CD4-positive, CD25-positive, alpha-beta regulatory T cell (primary cell): ENCODE measurements at regions not wholly inside any gene's neighbourhood (a gene's known extent, or its start where the extent isn't known, plus 50 kb on each side); places are given as distances from the start of the nearest gene placed in this dataset.

Experiments used
- ATAC-seq, 2 donors: fragments of 150-1000 bp; cut with Tn5 transposase; one replicate each; pipeline ENCODE4 v1.10.0; 2021; ENCODE audit warnings: low read depth in 2 of 2, moderate number of reproducible peaks in 2 of 2, moderate library complexity in 1 of 2
- DNase-seq, 3 donors: peaks; one replicate each; pipeline versions ENCODE4 v3.0.0 to v3.0.0-alpha.2; 2012 to 2022; ENCODE audit warnings: mixed read lengths in 1 of 3
- H3K27ac ChIP-seq: one replicate; pipeline ENCODE4 v1.7.0; 2013; ENCODE audit warnings: mild to moderate bottlenecking, low read length; ENCODE audit not compliant: insufficient read depth, poor library complexity, severe bottlenecking
- H3K27me3 ChIP-seq: one replicate; pipeline ENCODE4 v1.7.0; 2013; ENCODE audit warnings: low read length; ENCODE audit not compliant: control insufficient read depth, insufficient read depth
- H3K36me3 ChIP-seq: one replicate; pipeline ENCODE4 v1.7.0; 2013; ENCODE audit warnings: mild to moderate bottlenecking, low read length, moderate library complexity; ENCODE audit not compliant: control insufficient read depth, insufficient read depth
- H3K4me1 ChIP-seq: 2 replicates; pipeline ENCODE4 v1.7.0; 2013; ENCODE audit warnings: mild to moderate bottlenecking, low read length; ENCODE audit not compliant: insufficient read depth, control insufficient read depth, poor library complexity, severe bottlenecking
- H3K4me3 ChIP-seq: one replicate; pipeline ENCODE4 v1.7.0; 2013; ENCODE audit warnings: low read depth, mild to moderate bottlenecking, low read length, moderate library complexity
- H3K9me3 ChIP-seq, 2 experiments: 1 replicate in 1 of 2; 2 replicates in 1 of 2; pipeline ENCODE4 v1.7.0; 2013; ENCODE audit warnings: low read length in 2 of 2, mild to moderate bottlenecking in 1 of 2, moderate library complexity in 1 of 2; ENCODE audit not compliant: control insufficient read depth in 2 of 2
- H3K27ac Mint-ChIP-seq, 3 donors: one replicate each; pipeline ENCODE4 v1.8.0; 2020 to 2022; ENCODE audit warnings: mild to moderate bottlenecking in 3 of 3, mixed read lengths in 3 of 3, moderate library complexity in 2 of 3
- H3K27me3 Mint-ChIP-seq: one replicate; pipeline ENCODE4 v1.8.0; 2022; ENCODE audit warnings: mild to moderate bottlenecking, mixed read lengths
- H3K36me3 Mint-ChIP-seq: one replicate; pipeline ENCODE4 v1.8.0; 2020; ENCODE audit warnings: mixed read lengths
- H3K4me1 Mint-ChIP-seq, 4 donors: one replicate each; pipeline ENCODE4 v1.8.0; 2020 to 2022; ENCODE audit warnings: mixed read lengths in 4 of 4, mild to moderate bottlenecking in 1 of 4
- H3K4me3 Mint-ChIP-seq, 4 donors: one replicate each; pipeline ENCODE4 v1.8.0; 2020 to 2022; ENCODE audit warnings: mild to moderate bottlenecking in 4 of 4, mixed read lengths in 4 of 4, moderate library complexity in 3 of 4
- H3K9me3 Mint-ChIP-seq, 7 donors: one replicate each; pipeline ENCODE4 v1.8.0; 2020 to 2022; ENCODE audit warnings: mixed read lengths in 7 of 7, mild to moderate bottlenecking in 3 of 7, moderate library complexity in 2 of 7

- no peaks in the 10 kb centered on the region for H3K4me1 Mint-ChIP-seq
- H3K27me3 Mint-ChIP-seq = peaks cover 4% of the 10 kb centered on the region
- H3K36me3 ChIP-seq = no peaks in the 10 kb centered on the region
- no peaks in the 10 kb centered on the region for H3K4me1 ChIP-seq
- H3K27ac Mint-ChIP-seq = no peak overlapping the region
- no peaks in the 10 kb centered on the region for H3K9me3 ChIP-seq
- no peak overlapping the region for H3K4me3 ChIP-seq
- no peaks in the 10 kb centered on the region for H3K36me3 Mint-ChIP-seq
- DNase-seq = no peak
- no peak for ATAC-seq
- no peaks in the 10 kb centered on the region for H3K9me3 Mint-ChIP-seq
- no peak overlapping the region for H3K27ac ChIP-seq
- no peak overlapping the region for H3K4me3 Mint-ChIP-seq
- peaks cover 2% of the 10 kb centered on the region for H3K27me3 ChIP-seq
Observed at GRCh38 chr2:45278365-45279078, 269.3 kb upstream of the SIX2 start.

GRCh38 chr2:45276914-45277313 is 267.7 kb upstream of the SIX2 start:
- no peak for DNase-seq
- Mint-ChIP-seq H3K27me3 (peaks cover 3% of the 10 kb centered on the region), H3K4me1 (no peaks in the 10 kb centered on the region), H3K27ac (no peak overlapping the region), H3K4me3 (no peak overlapping the region), H3K36me3 (no peaks in the 10 kb centered on the region), H3K9me3 (peaks cover 0 to 1% (median 0%) of the 10 kb centered on the region in 7 donors)
- Histone ChIP-seq H3K36me3 (no peaks in the 10 kb centered on the region), H3K9me3 (no peaks in the 10 kb centered on the region), H3K27ac (no peak overlapping the region), H3K27me3 (peaks cover 2% of the 10 kb centered on the region), H3K4me1 (no peaks in the 10 kb centered on the region), H3K4me3 (no peak overlapping the region)
- ATAC-seq = no peak

GRCh38 chr2:45275806-45276205 is 266.6 kb upstream of the SIX2 start:
- H3K27me3 Mint-ChIP-seq = peaks cover 6% of the 10 kb centered on the region
- no peak for DNase-seq
- Histone ChIP-seq H3K36me3 (no peaks in the 10 kb centered on the region), H3K27ac (no peak overlapping the region), H3K4me1 (no peaks in the 10 kb centered on the region), H3K9me3 (no peaks in the 10 kb centered on the region), H3K27me3 (peaks cover 2% of the 10 kb centered on the region), H3K4me3 (no peak overlapping the region)
- peaks cover 0 to 1% (median 0%) of the 10 kb centered on the region in 7 donors for H3K9me3 Mint-ChIP-seq
- no peaks in the 10 kb centered on the region for H3K36me3 Mint-ChIP-seq
- no peak overlapping the region for H3K4me3 Mint-ChIP-seq
- no peak for ATAC-seq
- H3K27ac Mint-ChIP-seq = no peak overlapping the region
- H3K4me1 Mint-ChIP-seq = no peaks in the 10 kb centered on the region

- H3K27ac ChIP-seq = no peak overlapping the region
- H3K36me3 ChIP-seq = no peaks in the 10 kb centered on the region
- ATAC-seq (no peak), DNase-seq (no peak)
- no peaks in the 10 kb centered on the region for H3K4me1 ChIP-seq
- Mint-ChIP-seq H3K27ac (no peak overlapping the region), H3K4me3 (no peak overlapping the region), H3K4me1 (no peaks in the 10 kb centered on the region), H3K36me3 (no peaks in the 10 kb centered on the region), H3K9me3 (peaks cover 0 to 2% (median 0%) of the 10 kb centered on the region in 7 donors), H3K27me3 (peaks cover 6% of the 10 kb centered on the region)
- no peak overlapping the region for H3K4me3 ChIP-seq
- H3K27me3 ChIP-seq = peaks cover 2% of the 10 kb centered on the region
- no peaks in the 10 kb centered on the region for H3K9me3 ChIP-seq
Observed at GRCh38 chr2:45275242-45275805, 266.1 kb upstream of the SIX2 start.

- H3K36me3 ChIP-seq = no peaks in the 10 kb centered on the region
- Mint-ChIP-seq H3K36me3 (no peaks in the 10 kb centered on the region), H3K9me3 (peaks cover 0 to 2% (median 0%) of the 10 kb centered on the region in 7 donors), H3K4me1 (no peaks in the 10 kb centered on the region), H3K4me3 (no peak overlapping the region), H3K27ac (no peak overlapping the region), H3K27me3 (peaks cover 11% of the 10 kb centered on the region)
- no peak for ATAC-seq
- no peak overlapping the region for H3K27ac ChIP-seq
- H3K27me3 ChIP-seq = peaks cover 2% of the 10 kb centered on the region
- no peak for DNase-seq
- no peaks in the 10 kb centered on the region for H3K4me1 ChIP-seq
- no peak overlapping the region for H3K4me3 ChIP-seq
- no peaks in the 10 kb centered on the region for H3K9me3 ChIP-seq
Observed at GRCh38 chr2:45274250-45274926, 265.1 kb upstream of the SIX2 start.

- Mint-ChIP-seq H3K27ac (no peak overlapping the region), H3K27me3 (peaks cover 11% of the 10 kb centered on the region), H3K4me3 (no peak overlapping the region), H3K36me3 (no peaks in the 10 kb centered on the region), H3K4me1 (no peaks in the 10 kb centered on the region), H3K9me3 (peaks cover 0 to 2% (median 0%) of the 10 kb centered on the region in 7 donors)
- H3K4me3 ChIP-seq = no peak overlapping the region
- no peaks in the 10 kb centered on the region for H3K36me3 ChIP-seq
- no peaks in the 10 kb centered on the region for H3K27me3 ChIP-seq
- ATAC-seq (no peak), DNase-seq (no peak)
- no peaks in the 10 kb centered on the region for H3K4me1 ChIP-seq
- no peak overlapping the region for H3K27ac ChIP-seq
- H3K9me3 ChIP-seq = no peaks in the 10 kb centered on the region
Observed at GRCh38 chr2:45273412-45274249, 264.4 kb upstream of the SIX2 start.

- ATAC-seq (no peak), DNase-seq (no peak)
- H3K27me3 Mint-ChIP-seq = peaks cover 11% of the 10 kb centered on the region
- Histone ChIP-seq H3K9me3 (no peaks in the 10 kb centered on the region), H3K27ac (no peak overlapping the region), H3K4me3 (no peak overlapping the region), H3K27me3 (no peaks in the 10 kb centered on the region), H3K4me1 (no peaks in the 10 kb centered on the region), H3K36me3 (no peaks in the 10 kb centered on the region)
- no peak overlapping the region for H3K4me3 Mint-ChIP-seq
- no peak overlapping the region for H3K27ac Mint-ChIP-seq
- H3K9me3 Mint-ChIP-seq = peaks cover 0 to 2% (median 0%) of the 10 kb centered on the region in 7 donors
- H3K36me3 Mint-ChIP-seq = no peaks in the 10 kb centered on the region
- H3K4me1 Mint-ChIP-seq = no peaks in the 10 kb centered on the region
Observed at GRCh38 chr2:45272549-45273265, 263.5 kb upstream of the SIX2 start.
